ENCODE measurements at regions not wholly inside any gene's neighbourhood (a gene's known extent, or its start where the extent isn't known, plus 50 kb on each side); places are given as distances from the start of the nearest gene placed in this dataset.

DNA sequence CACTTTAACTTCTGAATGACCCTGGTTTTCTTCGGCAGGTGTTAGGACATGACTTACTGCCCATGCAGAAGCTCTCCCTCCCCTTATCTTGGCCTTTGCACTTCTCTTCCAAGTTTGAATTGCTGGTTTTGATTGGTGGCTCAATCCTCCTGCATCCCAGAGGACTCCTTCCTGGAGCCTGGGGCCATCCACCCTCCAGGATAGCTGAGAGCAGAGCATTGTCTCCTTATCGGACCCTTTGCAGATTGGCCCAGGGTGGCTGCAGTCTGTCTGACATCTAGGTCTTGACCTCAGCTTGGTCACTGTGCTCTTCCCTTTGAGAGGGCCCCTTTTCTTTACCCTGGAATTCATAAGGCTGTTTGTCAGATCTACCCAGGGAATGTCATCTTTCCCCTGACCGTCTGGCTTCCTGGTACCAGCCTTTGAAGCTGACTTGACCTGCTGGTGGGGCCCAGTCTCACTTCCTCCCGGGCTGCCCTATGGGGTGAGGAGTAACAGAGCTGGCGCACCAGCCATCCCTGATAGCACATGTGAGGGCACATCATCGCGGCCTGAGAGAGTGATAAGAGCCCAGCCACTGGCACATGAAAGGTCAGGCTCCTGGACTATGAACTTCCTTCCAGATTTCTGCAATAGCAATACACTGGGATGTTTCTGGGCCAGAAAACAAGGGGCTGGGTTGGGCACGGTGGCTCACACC, 172.9 kb upstream of the UBL3 start:
- TF ChIP-seq, protein P1, sequence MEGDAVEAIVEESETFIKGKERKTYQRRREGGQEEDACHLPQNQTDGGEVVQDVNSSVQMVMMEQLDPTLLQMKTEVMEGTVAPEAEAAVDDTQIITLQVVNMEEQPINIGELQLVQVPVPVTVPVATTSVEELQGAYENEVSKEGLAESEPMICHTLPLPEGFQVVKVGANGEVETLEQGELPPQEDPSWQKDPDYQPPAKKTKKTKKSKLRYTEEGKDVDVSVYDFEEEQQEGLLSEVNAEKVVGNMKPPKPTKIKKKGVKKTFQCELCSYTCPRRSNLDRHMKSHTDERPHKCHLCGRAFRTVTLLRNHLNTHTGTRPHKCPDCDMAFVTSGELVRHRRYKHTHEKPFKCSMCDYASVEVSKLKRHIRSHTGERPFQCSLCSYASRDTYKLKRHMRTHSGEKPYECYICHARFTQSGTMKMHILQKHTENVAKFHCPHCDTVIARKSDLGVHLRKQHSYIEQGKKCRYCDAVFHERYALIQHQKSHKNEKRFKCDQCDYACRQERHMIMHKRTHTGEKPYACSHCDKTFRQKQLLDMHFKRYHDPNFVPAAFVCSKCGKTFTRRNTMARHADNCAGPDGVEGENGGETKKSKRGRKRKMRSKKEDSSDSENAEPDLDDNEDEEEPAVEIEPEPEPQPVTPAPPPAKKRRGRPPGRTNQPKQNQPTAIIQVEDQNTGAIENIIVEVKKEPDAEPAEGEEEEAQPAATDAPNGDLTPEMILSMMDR (IDR thresholded peaks at IDR 0.05) = no peak
- no peak for TF ChIP-seq EP300 (IDR thresholded peaks at IDR 0.05; ENCODE audit: low read depth)
- 81 to 93% methylated on average over 2 to 8 of the region's 8 CpGs for WGBS, 2 donors (ENCODE audit: low coverage in 1 of 2)
- Histone ChIP-seq H3K27ac (no peak overlapping the region), H3K27me3 (no peaks in the 10 kb centered on the region), H3K4me3 (no peak overlapping the region), H3K9me3 (no peaks in the 10 kb centered on the region), H3K36me3 (no peaks in the 10 kb centered on the region), H3K4me1 (no peaks in the 10 kb centered on the region)
- in situ Hi-C loops (cut with MboI; ENCODE audit: low pct_ligation_motif_present in 1 of 4, low pct_unique_long_range_greater_than_20kb in 1 of 4, low sequenced_read_pairs in 3 of 4) = no loop called here
- intact Hi-C loops (cut with DNase I; ENCODE audit: low total_unique reads) = no loop called here
- DNase-seq = no peak

DNA sequence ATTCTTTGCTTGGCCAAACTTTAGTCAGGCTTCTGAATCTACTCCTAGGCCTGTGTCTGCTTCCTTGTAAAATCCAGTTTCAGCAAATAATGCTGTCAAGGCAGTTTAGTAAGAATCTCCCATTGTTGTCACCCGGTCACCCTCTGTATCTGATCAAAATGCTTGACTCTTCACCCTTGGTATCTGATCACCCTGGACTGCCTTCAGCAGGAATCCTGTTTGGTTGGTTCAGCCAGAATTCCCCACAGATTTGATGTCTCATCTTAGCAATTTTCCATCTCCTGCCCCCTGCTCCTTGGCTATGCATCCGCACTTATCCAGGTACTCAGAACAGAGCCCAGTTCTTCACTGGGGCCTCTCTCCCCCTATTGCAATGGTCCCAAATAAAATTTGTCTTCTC, 172.4 kb upstream of the UBL3 start:
- no peak for DNase-seq
- no peaks in the 10 kb centered on the region for H3K36me3 ChIP-seq
- 90 to 100% methylated on average over 2 of the region's 2 CpGs for WGBS, 2 donors (ENCODE audit: low coverage in 1 of 2)
- H3K27ac ChIP-seq = no peak overlapping the region
- no peak overlapping the region for H3K4me3 ChIP-seq
- H3K9me3 ChIP-seq = no peaks in the 10 kb centered on the region
- intact Hi-C loops (cut with DNase I; ENCODE audit: low total_unique reads) (no loop called here), in situ Hi-C loops (cut with MboI; ENCODE audit: low pct_ligation_motif_present in 1 of 4, low pct_unique_long_range_greater_than_20kb in 1 of 4, low sequenced_read_pairs in 3 of 4) (no loop called here)
- no peaks in the 10 kb centered on the region for H3K4me1 ChIP-seq
- H3K27me3 ChIP-seq = no peaks in the 10 kb centered on the region
- TF ChIP-seq POLR2AphosphoS5 (IDR thresholded peaks at IDR 0.05) (no peak), EP300 (IDR thresholded peaks at IDR 0.05; ENCODE audit: low read depth) (no peak), POLR2A (IDR thresholded peaks at IDR 0.05) (no peak)
- TF ChIP-seq, protein P1 (IDR thresholded peaks at IDR 0.05) = no peak

DNA sequence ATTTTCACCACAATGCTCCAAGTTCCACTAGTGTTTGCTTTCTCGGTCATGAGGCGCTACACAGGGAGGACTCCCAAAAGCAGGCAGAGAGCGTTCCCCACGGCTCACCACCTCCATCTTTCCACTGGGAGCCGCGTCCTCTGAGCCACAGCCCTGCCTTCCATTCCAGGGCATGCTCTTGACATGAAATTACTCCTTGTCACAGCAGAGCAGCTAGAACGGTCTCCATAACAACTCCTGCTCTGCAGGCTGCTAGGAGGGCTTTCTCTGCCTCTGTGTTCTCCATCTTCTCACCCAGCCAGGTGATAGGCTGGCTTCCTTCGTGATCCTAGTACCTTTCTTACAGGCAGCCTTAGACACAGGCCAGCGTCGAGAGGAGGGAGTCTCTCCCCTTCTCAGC, 171.8 kb upstream of the UBL3 start:
- no peak overlapping the region for H3K27ac ChIP-seq
- DNase-seq = no peak
- intact Hi-C loops (cut with DNase I; ENCODE audit: low total_unique reads) (no loop called here), in situ Hi-C loops (cut with MboI; ENCODE audit: low pct_ligation_motif_present in 1 of 4, low pct_unique_long_range_greater_than_20kb in 1 of 4, low sequenced_read_pairs in 3 of 4) (no loop called here)
- 92 to 96% methylated on average over 2 to 10 of the region's 10 CpGs for WGBS, 2 donors (ENCODE audit: low coverage in 1 of 2)
- no peaks in the 10 kb centered on the region for H3K9me3 ChIP-seq
- TF ChIP-seq, protein P1 (IDR thresholded peaks at IDR 0.05) = no peak
- TF ChIP-seq POLR2A (IDR thresholded peaks at IDR 0.05) (no peak), EP300 (IDR thresholded peaks at IDR 0.05; ENCODE audit: low read depth) (no peak), POLR2AphosphoS5 (IDR thresholded peaks at IDR 0.05) (no peak)
- H3K36me3 ChIP-seq = no peaks in the 10 kb centered on the region
- H3K4me1 ChIP-seq = no peaks in the 10 kb centered on the region
- no peaks in the 10 kb centered on the region for H3K27me3 ChIP-seq
- H3K4me3 ChIP-seq = no peak overlapping the region

DNA sequence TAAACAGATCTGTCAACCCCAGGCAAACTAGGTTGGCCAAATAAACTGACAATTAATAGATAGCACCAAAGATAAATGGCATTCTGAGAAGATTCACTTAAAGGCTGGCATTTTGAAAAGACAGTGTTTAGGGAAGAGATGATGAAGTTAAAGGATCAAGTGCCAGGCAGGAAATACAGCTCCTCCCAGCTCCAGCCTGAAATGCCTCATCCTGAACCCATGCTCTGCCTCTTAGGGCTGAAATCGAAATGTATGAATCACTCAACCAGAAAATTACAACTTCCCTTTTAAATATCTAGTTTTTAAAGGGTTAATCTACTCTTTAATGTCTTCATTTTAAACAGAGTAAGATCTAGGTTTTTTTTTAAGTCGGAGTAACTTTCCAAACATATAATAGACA, 171.2 kb upstream of the UBL3 start:
- intact Hi-C loops (cut with DNase I; ENCODE audit: low total_unique reads) = no loop called here
- no peaks in the 10 kb centered on the region for H3K36me3 ChIP-seq
- no peaks in the 10 kb centered on the region for H3K9me3 ChIP-seq
- H3K4me1 ChIP-seq = no peaks in the 10 kb centered on the region
- H3K27ac ChIP-seq = no peak overlapping the region
- no peak for DNase-seq
- 56 to 65% methylated on average over 2 of the region's 2 CpGs for WGBS, 2 donors (ENCODE audit: low coverage in 1 of 2)
- H3K27me3 ChIP-seq = no peaks in the 10 kb centered on the region
- in situ Hi-C loops (cut with MboI; ENCODE audit: low pct_ligation_motif_present in 1 of 4, low pct_unique_long_range_greater_than_20kb in 1 of 4, low sequenced_read_pairs in 3 of 4) = no loop called here
- H3K4me3 ChIP-seq = no peak overlapping the region
- TF ChIP-seq, protein P1 (IDR thresholded peaks at IDR 0.05) = no peak
- TF ChIP-seq EP300 (IDR thresholded peaks at IDR 0.05; ENCODE audit: low read depth) = no peak
- no peak for TF ChIP-seq POLR2A (IDR thresholded peaks at IDR 0.05)
- TF ChIP-seq POLR2AphosphoS5 (IDR thresholded peaks at IDR 0.05) = no peak

All from transverse colon (tissue), 4 donors.